Right hindlimb (tissue), 1 donor: ENCODE measurements at regions not wholly inside any gene's neighbourhood (a gene's known extent, or its start where the extent isn't known, plus 50 kb on each side); places are given as distances from the start of the nearest gene placed in this dataset.

Source experiments
- DNase-seq: peaks from one replicate; pipeline ENCODE4 v3.0.0-alpha.2; 2018

GRCh38 chr19:29400917-29401711 is 124.7 kb upstream of the VSTM2B start:
- no peak for DNase-seq

GRCh38 chr19:29401712-29402421 is 123.9 kb upstream of the VSTM2B start:
- DNase-seq: no peak

GRCh38 chr19:29402563-29402962 is 123.2 kb upstream of the VSTM2B start:
- DNase-seq: no peak

DNA sequence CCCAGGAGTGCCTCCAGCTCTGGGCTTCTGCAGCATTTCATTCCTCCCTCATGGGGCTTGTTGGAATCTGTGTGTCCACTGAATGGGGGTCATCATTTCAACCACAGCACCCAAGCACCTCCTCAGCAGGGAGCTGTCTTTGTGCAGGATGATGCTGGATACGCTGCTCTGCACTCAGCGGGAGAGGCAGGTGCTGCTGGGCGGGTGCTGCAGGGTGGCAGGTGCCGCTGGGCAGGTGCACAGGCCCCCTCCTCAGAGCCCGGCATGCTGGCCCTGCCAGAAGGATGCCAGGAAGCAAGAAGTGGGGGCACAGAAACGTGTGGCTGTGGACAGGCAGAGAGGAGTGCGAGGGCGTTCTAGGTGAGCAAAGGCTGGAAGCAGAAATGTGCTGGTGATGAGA is 121.8 kb upstream of the VSTM2B start:
- DNase-seq: no peak

- peak; percentile 84 for DNase-seq
These were observed 120.7 kb upstream of the VSTM2B start for GRCh38 chr19:29404951-29405727.

DNA sequence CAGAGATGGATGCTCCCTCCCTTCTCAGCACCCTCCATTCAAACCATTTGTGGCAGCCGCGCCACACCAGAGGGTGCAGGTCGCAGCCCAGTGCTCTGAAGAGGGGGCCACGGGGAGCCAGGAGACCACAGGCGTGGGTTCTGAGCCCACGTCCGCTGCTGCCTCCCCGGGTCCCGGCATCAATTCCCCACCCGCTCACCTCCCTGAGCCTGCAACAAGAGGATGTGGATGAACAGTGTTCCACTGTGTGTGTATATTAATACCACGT is 120.1 kb upstream of the VSTM2B start:
- no peak for DNase-seq

- DNase-seq: peak; percentile 50
These were observed 116.5 kb upstream of the VSTM2B start for GRCh38 chr19:29409076-29409862.

- no peak for DNase-seq
These were observed 115.2 kb upstream of the VSTM2B start for GRCh38 chr19:29410601-29411000.

DNA sequence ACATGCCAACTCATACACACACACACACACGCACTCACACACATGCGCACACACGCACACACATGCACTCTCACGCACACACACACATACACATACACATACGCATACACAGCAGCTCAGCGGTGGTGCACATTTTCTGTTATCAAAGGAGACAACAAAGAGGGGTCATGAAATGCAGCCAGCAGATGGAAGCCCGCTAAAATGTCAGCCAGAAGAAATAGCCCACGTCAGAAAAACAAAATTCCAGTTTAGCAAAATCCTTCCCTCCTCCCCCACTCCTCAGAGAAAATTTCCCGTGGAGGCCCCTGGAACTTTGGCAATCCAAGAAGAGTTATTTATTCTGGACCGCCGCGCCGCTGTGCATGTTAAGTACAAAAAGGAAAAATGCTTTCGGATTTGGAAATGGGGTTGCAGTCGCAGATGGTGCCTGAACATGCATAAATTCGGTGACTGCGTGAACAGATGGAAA is 114.6 kb upstream of the VSTM2B start:
- peak; percentile 84 for DNase-seq

GRCh38 chr19:29413435-29413834 is 112.4 kb upstream of the VSTM2B start:
- no peak for DNase-seq

DNA sequence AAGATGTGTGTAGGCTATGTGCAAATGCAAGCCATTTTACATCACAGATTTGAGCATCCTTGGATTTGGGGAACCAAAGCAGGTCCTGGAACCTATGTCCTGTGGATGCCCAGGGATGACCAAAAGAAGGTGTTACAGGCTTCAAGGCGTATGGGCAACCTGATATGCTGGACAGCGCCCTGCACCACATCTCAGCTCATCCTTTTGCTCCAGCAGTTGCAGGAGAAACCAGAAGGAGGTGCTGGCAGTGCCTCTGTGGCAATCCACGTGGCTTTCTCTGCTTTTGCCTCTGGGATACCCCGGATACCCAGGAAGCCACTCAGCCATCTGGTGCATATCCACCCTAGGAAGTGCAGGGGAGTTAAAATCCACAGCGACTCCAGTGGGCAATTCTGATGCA is 110.3 kb upstream of the VSTM2B start:
- DNase-seq: no peak

GRCh38 chr19:29417048-29417447 is 108.7 kb upstream of the VSTM2B start:
- no peak for DNase-seq

GRCh38 chr19:29418201-29418600 is 107.6 kb upstream of the VSTM2B start:
- no peak for DNase-seq

GRCh38 chr19:29420065-29420464 is 105.7 kb upstream of the VSTM2B start:
- DNase-seq: no peak

GRCh38 chr19:29420482-29421195 is 105.2 kb upstream of the VSTM2B start:
- no peak for DNase-seq

GRCh38 chr19:29421196-29421545 is 104.6 kb upstream of the VSTM2B start:
- DNase-seq: no peak

GRCh38 chr19:29422047-29422446 is 103.7 kb upstream of the VSTM2B start:
- DNase-seq: no peak

DNA sequence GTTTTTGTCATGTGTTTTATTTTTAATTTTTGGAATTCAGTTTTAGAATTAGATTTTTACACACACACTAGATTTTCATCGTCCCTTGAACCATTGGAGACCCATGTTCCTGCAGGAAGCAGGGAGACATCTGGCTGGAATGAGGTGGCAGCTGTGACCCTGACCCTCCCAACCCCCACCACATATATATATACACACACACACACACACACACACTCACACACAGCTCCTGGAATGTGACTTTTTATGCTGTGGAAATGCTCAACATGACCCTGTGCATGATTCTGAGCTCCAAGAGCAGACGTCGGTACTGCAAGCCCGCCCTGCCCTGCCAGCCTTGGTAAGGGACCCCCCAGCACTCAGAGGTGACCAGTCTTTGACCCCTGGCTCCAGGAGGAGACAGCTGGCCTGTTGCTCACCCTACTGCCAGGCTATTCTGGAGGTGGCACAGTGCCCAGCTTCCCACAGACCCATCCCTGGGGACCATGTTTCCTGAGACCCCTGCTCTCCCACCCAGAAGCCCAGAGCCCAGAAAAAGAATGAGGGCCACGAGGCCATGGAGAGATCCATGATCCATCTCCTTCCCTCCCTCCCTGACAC is 103.2 kb upstream of the VSTM2B start:
- DNase-seq: no peak

- no peak for DNase-seq
These were observed 97.7 kb upstream of the VSTM2B start for GRCh38 chr19:29428071-29428470.

DNA sequence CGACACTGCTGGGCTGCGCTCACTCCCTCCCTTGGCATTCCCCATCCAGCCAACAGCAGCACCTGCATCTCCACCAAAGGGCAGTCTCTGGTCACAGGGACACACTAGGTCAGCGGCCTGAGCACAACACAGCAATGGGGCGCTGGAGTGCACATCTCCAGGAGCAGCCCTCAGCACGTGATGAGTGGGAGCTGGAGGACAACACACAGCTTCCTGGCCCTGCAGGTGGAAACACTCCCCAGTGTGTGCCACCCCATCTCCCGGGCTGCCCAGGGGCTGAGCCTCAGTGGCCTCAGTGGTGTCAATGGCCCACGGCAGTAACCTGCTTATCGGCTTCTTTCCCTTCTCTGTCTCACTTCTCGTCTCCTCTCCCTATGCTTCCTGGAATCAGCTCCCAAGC is 96.8 kb upstream of the VSTM2B start:
- no peak for DNase-seq

DNA sequence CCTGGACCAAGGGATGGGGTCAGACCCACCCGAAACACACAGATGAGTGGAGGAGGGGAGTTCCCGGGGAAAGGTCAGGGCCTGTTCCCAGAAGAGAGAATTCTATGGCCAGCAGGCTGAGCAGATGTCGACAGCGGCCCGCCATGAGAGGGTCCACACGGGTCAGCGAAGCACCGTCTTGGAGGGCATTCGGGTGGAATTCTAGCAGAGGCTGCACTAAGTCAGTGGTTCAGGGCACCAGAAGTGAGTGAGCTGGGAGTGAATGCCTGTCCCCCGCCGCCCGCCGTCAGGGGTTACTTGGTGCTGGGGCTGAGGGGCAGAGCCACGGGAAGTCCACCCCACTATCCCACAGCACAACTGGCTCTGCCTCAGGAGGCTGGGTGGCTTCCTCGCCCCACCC is 96.2 kb upstream of the VSTM2B start:
- no peak for DNase-seq

DNA sequence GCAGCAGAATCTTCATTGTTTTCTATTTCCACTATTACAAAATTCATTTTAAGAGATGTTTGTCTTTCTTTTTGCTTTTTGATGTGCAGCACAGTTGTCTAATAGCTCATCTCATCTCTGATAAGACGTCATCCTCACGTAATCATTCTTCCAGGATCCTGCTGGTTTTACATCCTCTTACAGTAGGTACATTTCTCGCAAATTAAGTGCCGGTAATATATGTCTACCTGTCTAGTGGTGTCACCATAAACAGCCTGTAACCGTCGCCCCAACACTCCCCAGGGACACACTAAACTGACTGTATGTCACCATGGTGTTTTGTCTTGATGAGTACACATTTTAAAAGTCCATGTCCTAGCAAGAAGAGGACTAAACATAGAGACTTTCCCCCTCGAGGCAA is 94.5 kb upstream of the VSTM2B start:
- no peak for DNase-seq
